Tibial nerve (tissue), 4 donors: ENCODE measurements at regions not wholly inside any gene's neighbourhood (a gene's known extent, or its start where the extent isn't known, plus 50 kb on each side); places are given as distances from the start of the nearest gene placed in this dataset.

Experiments
- CTCF ChIP-seq, 5 experiments: fragments of 200-600 bp in 3 of 5; fragments of 450-650 bp in 2 of 5; sonication (generic) in 3 of 5; IDR thresholded peaks; one replicate each; pipeline ENCODE4 v1.5.1; 2016 to 2019; ENCODE audit warnings: antibody characterized with exemption in 5 of 5, mild to moderate bottlenecking in 3 of 5, moderate library complexity in 2 of 5
- EP300 ChIP-seq, 2 donors: sonication (generic); formaldehyde crosslinking; IDR thresholded peaks; one replicate each; pipeline ENCODE4 v1.6.1; 2017; ENCODE audit warnings: antibody characterized with exemption in 2 of 2, mild to moderate bottlenecking in 1 of 2
- POLR2A ChIP-seq, 2 donors: fragments of 450-650 bp; IDR thresholded peaks; one replicate each; pipeline ENCODE4 v1.6.1; 2017; ENCODE audit warnings: antibody characterized with exemption in 2 of 2, mild to moderate bottlenecking in 2 of 2, moderate library complexity in 2 of 2

- TF ChIP-seq CTCF (IDR thresholded peaks at IDR 0.05) (no peak), EP300 (IDR thresholded peaks at IDR 0.05) (no peak), POLR2A (IDR thresholded peaks at IDR 0.05) (no peak)
Measured at GRCh38 chr9:3161912-3162311, 318.0 kb upstream of the PUM3 start.
